Kidney (tissue), 13 donors: ENCODE measurements at regions not wholly inside any gene's neighbourhood (a gene's known extent, or its start where the extent isn't known, plus 50 kb on each side); places are given as distances from the start of the nearest gene placed in this dataset.

Source experiments
- DNase-seq, 5 donors: peaks; one replicate each; pipeline ENCODE4 v3.0.0-alpha.2; 2013 to 2020
- FAIRE-seq: peaks from 2 replicates; lab custom pipeline; 2012; peaks lifted over from hg19 to GRCh38; lab: Jason Lieb, UNC
- H3K27ac ChIP-seq, 2 donors: one replicate each; pipeline ENCODE4 v1.7.0; 2013; ENCODE audit warnings: low read depth in 2 of 2, low read length in 2 of 2, inconsistent platforms in 1 of 2
- H3K27me3 ChIP-seq: one replicate; pipeline ENCODE4 v1.7.1; 2013; ENCODE audit warnings: low read length, inconsistent platforms; ENCODE audit not compliant: control insufficient read depth, insufficient read depth
- H3K36me3 ChIP-seq, 3 donors: one replicate each; pipeline versions ENCODE4 v1.7.0 to v1.7.1; 2013; ENCODE audit warnings: low read length in 3 of 3, control low read depth in 1 of 3, inconsistent platforms in 1 of 3; ENCODE audit not compliant: insufficient read depth in 3 of 3, control insufficient read depth in 2 of 3
- H3K4me1 ChIP-seq, 3 donors: one replicate each; pipeline versions ENCODE4 v1.7.0 to v1.7.1; 2013; ENCODE audit warnings: low read length in 3 of 3, inconsistent platforms in 1 of 3, low read depth in 1 of 3; ENCODE audit not compliant: control insufficient read depth in 2 of 3, insufficient read depth in 2 of 3
- H3K4me3 ChIP-seq, 3 donors: one replicate each; pipeline versions ENCODE4 v1.7.0 to v1.8.1; 2013; ENCODE audit warnings: low read length in 3 of 3, control low read depth in 1 of 3, inconsistent platforms in 1 of 3
- H3K9ac ChIP-seq, 3 donors: one replicate each; pipeline versions ENCODE4 v1.7.0 to v1.7.1; 2013; ENCODE audit warnings: low read length in 3 of 3, control low read depth in 1 of 3, inconsistent platforms in 1 of 3
- H3K9me3 ChIP-seq, 3 donors: one replicate each; pipeline versions ENCODE4 v1.7.0 to v1.7.1; 2013; ENCODE audit warnings: low read length in 3 of 3, control low read depth in 1 of 3, inconsistent platforms in 1 of 3; ENCODE audit not compliant: control insufficient read depth in 2 of 3, insufficient read depth in 1 of 3
- intact Hi-C: fragments of 100-400 bp; cut with DNase I; formaldehyde crosslinking; loops from one replicate; pipeline ENCODE4 v1.11.1; 2022
- TF ChIP-seq, protein P1 (sequence below): IDR thresholded peaks from 3 replicates; pipeline ENCODE4 v1.5.1; 2012; ENCODE audit warnings: mild to moderate bottlenecking, moderate library complexity, borderline replicate concordance; ENCODE audit not compliant: insufficient read depth; ENCODE audit errors: extremely low read depth
- donor health status: control.
- donor health status: control.
- donor health status: control.
- donor health status: control.
- donor health status: control.
- donor health status: DM: yes; HTN: yes; CAD: no.
- donor health status: Normal renal cell carcinoma (clear cell type).

GRCh38 chr3:96266395-96267190 lies 547.8 kb upstream of the EPHA6 start:
- Histone ChIP-seq H3K27me3 (no peaks in the 10 kb centered on the region), H3K4me3 (no peak overlapping the region), H3K36me3 (no peaks in the 10 kb centered on the region), H3K27ac (no peak overlapping the region), H3K9me3 (no peaks in the 10 kb centered on the region), H3K4me1 (no peaks in the 10 kb centered on the region), H3K9ac (no peak overlapping the region)
- FAIRE-seq (no peak), DNase-seq (no peak)
- intact Hi-C loops: no loop called here
- TF ChIP-seq, protein P1, sequence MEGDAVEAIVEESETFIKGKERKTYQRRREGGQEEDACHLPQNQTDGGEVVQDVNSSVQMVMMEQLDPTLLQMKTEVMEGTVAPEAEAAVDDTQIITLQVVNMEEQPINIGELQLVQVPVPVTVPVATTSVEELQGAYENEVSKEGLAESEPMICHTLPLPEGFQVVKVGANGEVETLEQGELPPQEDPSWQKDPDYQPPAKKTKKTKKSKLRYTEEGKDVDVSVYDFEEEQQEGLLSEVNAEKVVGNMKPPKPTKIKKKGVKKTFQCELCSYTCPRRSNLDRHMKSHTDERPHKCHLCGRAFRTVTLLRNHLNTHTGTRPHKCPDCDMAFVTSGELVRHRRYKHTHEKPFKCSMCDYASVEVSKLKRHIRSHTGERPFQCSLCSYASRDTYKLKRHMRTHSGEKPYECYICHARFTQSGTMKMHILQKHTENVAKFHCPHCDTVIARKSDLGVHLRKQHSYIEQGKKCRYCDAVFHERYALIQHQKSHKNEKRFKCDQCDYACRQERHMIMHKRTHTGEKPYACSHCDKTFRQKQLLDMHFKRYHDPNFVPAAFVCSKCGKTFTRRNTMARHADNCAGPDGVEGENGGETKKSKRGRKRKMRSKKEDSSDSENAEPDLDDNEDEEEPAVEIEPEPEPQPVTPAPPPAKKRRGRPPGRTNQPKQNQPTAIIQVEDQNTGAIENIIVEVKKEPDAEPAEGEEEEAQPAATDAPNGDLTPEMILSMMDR: no peak

DNA sequence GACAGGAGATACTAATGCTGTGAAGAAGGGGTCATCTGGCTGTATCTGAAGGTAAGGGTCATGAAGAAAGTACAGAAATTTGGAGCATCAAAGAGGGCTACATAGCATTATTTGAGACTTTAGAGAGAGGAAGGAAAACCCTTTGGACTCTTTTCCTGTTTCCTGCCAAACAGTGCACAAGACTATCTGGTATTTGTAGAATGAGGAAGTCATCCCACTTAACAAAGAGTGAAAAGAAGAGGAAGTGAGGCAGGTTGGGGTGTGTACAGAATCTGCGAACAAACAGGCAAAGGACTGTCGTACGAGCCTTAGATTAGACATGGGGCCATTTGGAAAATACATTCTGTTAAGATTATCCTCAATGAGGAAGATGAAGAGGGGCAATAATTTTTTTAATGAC lies 546.8 kb upstream of the EPHA6 start:
- no peaks in the 10 kb centered on the region for H3K36me3 ChIP-seq
- intact Hi-C loops: no loop called here
- DNase-seq: no peak
- FAIRE-seq: no peak
- H3K4me1 ChIP-seq: no peaks in the 10 kb centered on the region
- H3K9me3 ChIP-seq: no peaks in the 10 kb centered on the region
- no peak overlapping the region for H3K9ac ChIP-seq
- no peak overlapping the region for H3K4me3 ChIP-seq
- H3K27ac ChIP-seq: no peak overlapping the region
- TF ChIP-seq, protein P1: no peak
- H3K27me3 ChIP-seq: no peaks in the 10 kb centered on the region

- Histone ChIP-seq H3K27ac (no peak overlapping the region), H3K9me3 (no peaks in the 10 kb centered on the region), H3K4me1 (no peaks in the 10 kb centered on the region), H3K27me3 (no peaks in the 10 kb centered on the region), H3K4me3 (no peak overlapping the region), H3K9ac (no peak overlapping the region), H3K36me3 (no peaks in the 10 kb centered on the region)
- FAIRE-seq (no peak), DNase-seq (no peak)
- intact Hi-C loops: no loop called here
- TF ChIP-seq, protein P1: no peak
These were observed 520.3 kb upstream of the EPHA6 start for GRCh38 chr3:96294143-96294542.
